SK-N-SH (cell line): ENCODE measurements at regions not wholly inside any gene's neighbourhood (a gene's known extent, or its start where the extent isn't known, plus 50 kb on each side); places are given as distances from the start of the nearest gene placed in this dataset.

Experiments
- CTCF ChIA-PET: fragments of 300-600, 350-600 bp; formaldehyde crosslinking; extraction: SDS; loops from one replicate; lab custom pipeline; 2021; lab: Yijun Ruan, JAX
- POLR2A ChIA-PET: fragments of 350-600 bp; sonication (Branson Sonifier 250); formaldehyde crosslinking; extraction: SDS; loops from one replicate; lab custom pipeline; 2020; ENCODE audit warnings: antibody characterized with exemption, inconsistent platforms; lab: Yijun Ruan, JAX
- DNase-seq: peaks from one replicate; pipeline ENCODE4 v3.0.0; 2012
- H2AFZ ChIP-seq: fragments of 200-600 bp; sonication (generic); 2 replicates; pipeline ENCODE4 v1.8.1; 2016; ENCODE audit warnings: antibody characterized with exemption, mild to moderate bottlenecking, low read depth
- H3F3A ChIP-seq: fragments of 200-600 bp; sonication (generic); replicated peaks from 2 replicates; pipeline ENCODE3; 2016; ENCODE audit warnings: antibody characterized with exemption, mild to moderate bottlenecking; ENCODE audit not compliant: insufficient read depth
- H3K27ac ChIP-seq, 2 experiments: fragments of 200-500 bp in 1 of 2; fragments of 200-600 bp in 1 of 2; sonication (Bioruptor generic) in 1 of 2; sonication (generic), shearing (Covaris generic) in 1 of 2; 2 replicates each; pipeline versions ENCODE4 v1.5.1 to v1.6.1; 2014 to 2016; ENCODE audit warnings: low read depth in 2 of 2, inconsistent platforms in 1 of 2, low read length in 1 of 2, mild to moderate bottlenecking in 1 of 2, mixed read lengths in 1 of 2
- H3K27me3 ChIP-seq: fragments of 200-600 bp; sonication (generic), shearing (Covaris generic); 2 replicates; pipeline ENCODE4 v1.6.1; 2016; ENCODE audit warnings: mixed run types; ENCODE audit not compliant: insufficient read depth
- H3K36me3 ChIP-seq, 2 experiments: fragments of 200-500 bp in 1 of 2; fragments of 200-600 bp in 1 of 2; sonication (Bioruptor generic) in 1 of 2; sonication (generic) in 1 of 2; replicated peaks in 1 of 2; 2 replicates each; pipeline versions ENCODE3 to v1.5.1; 2014 to 2016; ENCODE audit warnings: low read length in 1 of 2, mild to moderate bottlenecking in 1 of 2; ENCODE audit not compliant: insufficient read depth in 2 of 2, control insufficient read depth in 1 of 2
- H3K4me1 ChIP-seq, 2 experiments: fragments of 200-500 bp in 1 of 2; fragments of 200-600 bp in 1 of 2; sonication (Bioruptor generic) in 1 of 2; sonication (generic), shearing (Covaris generic) in 1 of 2; 2 replicates each; pipeline versions ENCODE4 v1.5.1 to v1.6.1; 2014 to 2016; ENCODE audit warnings: low read depth in 1 of 2, low read length in 1 of 2, mixed run types in 1 of 2; ENCODE audit not compliant: insufficient read depth in 2 of 2, control insufficient read depth in 1 of 2
- H3K4me2 ChIP-seq: fragments of 200-600 bp; sonication (generic), shearing (Covaris generic); 2 replicates; pipeline ENCODE4 v1.6.1; 2017; ENCODE audit warnings: mixed run types
- H3K4me3 ChIP-seq, 2 experiments: fragments of 200-500 bp in 1 of 2; fragments of 200-600 bp in 1 of 2; sonication (Bioruptor generic) in 1 of 2; sonication (generic), shearing (Covaris generic) in 1 of 2; 2 replicates each; pipeline versions ENCODE4 v1.5.1 to v1.8.1; 2014 to 2016; ENCODE audit warnings: low read depth in 2 of 2, inconsistent platforms in 1 of 2, low read length in 1 of 2, mild to moderate bottlenecking in 1 of 2, mixed read lengths in 1 of 2, moderate library complexity in 1 of 2
- H3K79me2 ChIP-seq: fragments of 200-600 bp; sonication (generic); 2 replicates; pipeline ENCODE4 v1.8.1; 2017; ENCODE audit warnings: mild to moderate bottlenecking; ENCODE audit not compliant: insufficient read depth
- H3K9ac ChIP-seq: fragments of 200-600 bp; sonication (generic); 2 replicates; pipeline ENCODE4 v1.6.1; 2017; ENCODE audit warnings: mixed run types
- H3K9me2 ChIP-seq: fragments of 200-600 bp; sonication (generic); 2 replicates; pipeline ENCODE4 v1.6.1; 2017; ENCODE audit warnings: mixed run types
- H3K9me3 ChIP-seq: fragments of 200-600 bp; sonication (generic); 2 replicates; pipeline ENCODE4 v1.6.1; 2017; ENCODE audit warnings: mixed run types, mild to moderate bottlenecking, moderate library complexity
- H4K20me1 ChIP-seq: fragments of 200-600 bp; sonication (generic); 2 replicates; pipeline ENCODE4 v1.6.1; 2017; ENCODE audit warnings: mild to moderate bottlenecking, mixed run types; ENCODE audit not compliant: insufficient read depth
- EZH2phosphoT487 ChIP-seq: fragments of 200-600 bp; sonication (generic); IDR thresholded peaks from 2 replicates; pipeline ENCODE4 v1.6.1; 2017; ENCODE audit warnings: low read depth, mixed run types, mild to moderate bottlenecking, antibody characterized with exemption, moderate library complexity, borderline replicate concordance
- FOSL2 ChIP-seq: IDR thresholded peaks from 2 replicates; pipeline ENCODE4 v1.4.0; 2012; ENCODE audit warnings: low read depth, mild to moderate bottlenecking, moderate library complexity, borderline replicate concordance
- JUND ChIP-seq: IDR thresholded peaks from 2 replicates; pipeline ENCODE4 v1.4.0; 2012
- NRF1 ChIP-seq: IDR thresholded peaks from 2 replicates; pipeline ENCODE4 v1.6.1; 2012; ENCODE audit warnings: low read depth, mild to moderate bottlenecking, low read length
- RAD21 ChIP-seq: IDR thresholded peaks from 2 replicates; pipeline ENCODE4 v1.6.1; 2012; ENCODE audit warnings: mild to moderate bottlenecking, low read length
- RXRA ChIP-seq: IDR thresholded peaks from 2 replicates; pipeline ENCODE4 v1.4.0; 2012; ENCODE audit warnings: low read depth, mild to moderate bottlenecking, borderline replicate concordance
- SIN3A ChIP-seq: IDR thresholded peaks from 2 replicates; pipeline ENCODE4 v1.6.1; 2012; ENCODE audit warnings: low read depth, mild to moderate bottlenecking, low read length, moderate library complexity, borderline replicate concordance
- SMC3 ChIP-seq: IDR thresholded peaks from 2 replicates; pipeline ENCODE4 v1.6.1; 2012; ENCODE audit warnings: low read depth, low read length, improper control_type of control experiment
- TEAD4 ChIP-seq: IDR thresholded peaks from 2 replicates; pipeline ENCODE4 v1.4.0; 2012; ENCODE audit warnings: mild to moderate bottlenecking, borderline replicate concordance; ENCODE audit not compliant: insufficient read depth
- YY1 ChIP-seq: IDR thresholded peaks from 2 replicates; pipeline ENCODE4 v1.4.0; 2012; ENCODE audit warnings: low read depth, mild to moderate bottlenecking
- WGBS: methylation state at CpG from one replicate; pipeline ENCODE4 v1.1.6; 2017; ENCODE audit warnings: low lambda C conversion rate; 5-methylcytosine and 5-hydroxymethylcytosine counted together
- TF ChIP-seq, protein P1 (sequence below): IDR thresholded peaks from 2 replicates; pipeline ENCODE4; 2012
- TF ChIP-seq, protein P2 (sequence below): fragments of 200-600 bp; sonication (generic); IDR thresholded peaks from 2 replicates; pipeline ENCODE4 v1.6.1; 2017; ENCODE audit warnings: antibody characterized with exemption, mild to moderate bottlenecking, moderate library complexity
- TF ChIP-seq, protein P3 (sequence below): IDR thresholded peaks from 2 replicates; pipeline ENCODE4 v1.4.0; 2012; ENCODE audit warnings: low read depth
- TF ChIP-seq, protein P4 (sequence below): fragments of 150-350 bp; IDR thresholded peaks from 2 replicates; pipeline ENCODE4 v1.6.1; 2016; ENCODE audit warnings: mild to moderate bottlenecking, low read depth, low read length
- TF ChIP-seq, protein P5 (sequence below): IDR thresholded peaks from 2 replicates; pipeline ENCODE4 v1.4.0; 2012; ENCODE audit warnings: low read depth, borderline replicate concordance

DNA sequence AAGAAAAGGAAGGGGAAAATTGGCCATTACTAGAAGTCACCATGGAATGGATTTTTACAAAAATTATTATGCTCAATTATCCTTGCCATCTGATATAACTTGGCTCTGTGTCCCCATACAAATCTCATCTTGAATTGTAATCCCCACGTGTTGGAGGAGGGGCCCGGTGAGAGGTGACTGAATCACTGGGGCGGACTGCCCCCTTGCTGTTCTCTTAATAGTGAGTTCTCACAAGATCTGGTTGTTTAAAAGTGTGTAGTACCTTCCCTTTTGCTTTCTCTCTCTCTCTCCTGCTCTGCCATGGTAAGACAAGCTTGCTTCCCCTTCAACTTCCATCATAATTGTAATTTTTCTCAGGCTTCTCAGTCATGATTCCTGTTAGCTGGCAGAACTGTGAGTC is 1023.6 kb downstream of the XPNPEP1 start:
- H3K27me3 ChIP-seq: no peaks in the 10 kb centered on the region
- no peaks in the 10 kb centered on the region for H3F3A ChIP-seq
- ChIA-PET POLR2A (no interaction called here), CTCF (no interaction called here)
- DNase-seq: no peak
- H3K4me3 ChIP-seq: no peak overlapping the region
- H3K9me3 ChIP-seq: no peaks in the 10 kb centered on the region
- H3K4me2 ChIP-seq: no peak overlapping the region
- no peaks in the 10 kb centered on the region for H3K79me2 ChIP-seq
- no peak overlapping the region for H3K9ac ChIP-seq
- H4K20me1 ChIP-seq: no peaks in the 10 kb centered on the region
- no peaks in the 10 kb centered on the region for H3K9me2 ChIP-seq
- H3K27ac ChIP-seq: peak overlapping the region in 1 of 2 experiments; percentile 48; a peak in 1 of 4 replicates
- 57% methylated on average over 3 of the region's 3 CpGs for WGBS
- TF ChIP-seq TEAD4: no peak
- TF ChIP-seq, protein P1, sequence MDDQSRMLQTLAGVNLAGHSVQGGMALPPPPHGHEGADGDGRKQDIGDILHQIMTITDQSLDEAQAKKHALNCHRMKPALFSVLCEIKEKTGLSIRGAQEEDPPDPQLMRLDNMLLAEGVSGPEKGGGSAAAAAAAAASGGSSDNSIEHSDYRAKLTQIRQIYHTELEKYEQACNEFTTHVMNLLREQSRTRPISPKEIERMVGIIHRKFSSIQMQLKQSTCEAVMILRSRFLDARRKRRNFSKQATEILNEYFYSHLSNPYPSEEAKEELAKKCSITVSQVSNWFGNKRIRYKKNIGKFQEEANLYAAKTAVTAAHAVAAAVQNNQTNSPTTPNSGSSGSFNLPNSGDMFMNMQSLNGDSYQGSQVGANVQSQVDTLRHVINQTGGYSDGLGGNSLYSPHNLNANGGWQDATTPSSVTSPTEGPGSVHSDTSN: peak; percentile 37; the same call in 1 of the 2 replicates
- peak; percentile 20; the same call in 1 of the 2 replicates for TF ChIP-seq RAD21
- H3K36me3 ChIP-seq: no peaks in the 10 kb centered on the region
- H2AFZ ChIP-seq: peak overlapping the region; percentile 30; the same call in 1 of the 2 replicates
- H3K4me1 ChIP-seq: peaks cover 6 to 14% of the 10 kb centered on the region in 2 experiments

DNA sequence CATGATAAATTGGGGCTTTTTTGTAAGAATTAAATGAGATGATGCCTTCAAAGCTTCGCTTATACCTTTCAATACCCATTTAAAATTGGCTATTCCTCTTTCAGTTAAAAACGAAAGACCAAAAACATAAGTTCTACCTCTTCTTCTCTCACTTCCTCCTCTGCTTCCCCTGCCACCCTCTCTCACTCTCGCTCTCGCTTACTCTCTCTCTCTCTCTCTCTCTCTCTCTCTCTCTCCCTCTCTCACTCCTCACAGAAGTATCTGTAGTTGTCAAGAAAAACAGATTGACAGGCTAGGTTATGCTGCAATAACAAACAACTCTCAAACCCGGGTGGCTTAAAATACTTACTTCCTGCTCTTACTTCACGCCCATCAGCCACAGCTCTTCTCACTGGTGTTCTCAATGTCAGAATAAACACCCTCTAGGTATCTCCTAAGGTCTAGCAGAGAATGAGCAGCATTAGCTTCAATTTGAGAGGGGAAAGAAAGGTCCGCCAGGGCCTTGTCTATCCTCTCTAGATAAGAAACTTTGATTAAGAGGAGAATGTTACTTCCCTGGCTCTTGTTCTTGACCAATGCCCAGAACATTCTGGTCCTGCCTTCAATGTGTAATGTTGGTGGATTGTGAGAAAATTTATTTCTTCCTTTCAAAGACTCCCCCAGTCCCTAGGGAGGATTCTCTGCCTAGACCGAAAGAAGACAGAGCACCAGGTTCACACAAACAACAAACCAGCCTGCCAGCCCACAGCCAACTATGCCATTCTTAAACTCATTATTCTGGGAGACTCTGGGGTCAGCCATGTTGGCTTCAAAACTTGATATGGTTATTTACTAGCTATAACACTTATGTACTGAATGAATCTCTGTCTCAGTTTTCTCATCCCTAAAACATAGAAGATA is 1028.7 kb downstream of the XPNPEP1 start:
- Histone ChIP-seq H3K4me3 (no peak overlapping the region), H3K27ac (no peak overlapping the region), H4K20me1 (no peaks in the 10 kb centered on the region), H3K36me3 (no peaks in the 10 kb centered on the region), H3K9me3 (no peaks in the 10 kb centered on the region), H3K9me2 (no peaks in the 10 kb centered on the region), H3F3A (no peaks in the 10 kb centered on the region), H3K27me3 (no peaks in the 10 kb centered on the region), H2AFZ (no peak overlapping the region), H3K4me2 (no peak overlapping the region), H3K79me2 (no peaks in the 10 kb centered on the region), H3K9ac (no peak overlapping the region), H3K4me1 (no peaks in the 10 kb centered on the region)
- POLR2A ChIA-PET: no interaction called here
- CTCF ChIA-PET: no interaction called here
- DNase-seq: no peak
- WGBS: 68% methylated on average over 8 of the region's 8 CpGs
- TF ChIP-seq, protein P2, sequence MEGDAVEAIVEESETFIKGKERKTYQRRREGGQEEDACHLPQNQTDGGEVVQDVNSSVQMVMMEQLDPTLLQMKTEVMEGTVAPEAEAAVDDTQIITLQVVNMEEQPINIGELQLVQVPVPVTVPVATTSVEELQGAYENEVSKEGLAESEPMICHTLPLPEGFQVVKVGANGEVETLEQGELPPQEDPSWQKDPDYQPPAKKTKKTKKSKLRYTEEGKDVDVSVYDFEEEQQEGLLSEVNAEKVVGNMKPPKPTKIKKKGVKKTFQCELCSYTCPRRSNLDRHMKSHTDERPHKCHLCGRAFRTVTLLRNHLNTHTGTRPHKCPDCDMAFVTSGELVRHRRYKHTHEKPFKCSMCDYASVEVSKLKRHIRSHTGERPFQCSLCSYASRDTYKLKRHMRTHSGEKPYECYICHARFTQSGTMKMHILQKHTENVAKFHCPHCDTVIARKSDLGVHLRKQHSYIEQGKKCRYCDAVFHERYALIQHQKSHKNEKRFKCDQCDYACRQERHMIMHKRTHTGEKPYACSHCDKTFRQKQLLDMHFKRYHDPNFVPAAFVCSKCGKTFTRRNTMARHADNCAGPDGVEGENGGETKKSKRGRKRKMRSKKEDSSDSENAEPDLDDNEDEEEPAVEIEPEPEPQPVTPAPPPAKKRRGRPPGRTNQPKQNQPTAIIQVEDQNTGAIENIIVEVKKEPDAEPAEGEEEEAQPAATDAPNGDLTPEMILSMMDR: no peak
- TF ChIP-seq EZH2phosphoT487 (no peak), NRF1 (no peak), YY1 (no peak), SMC3 (no peak), SIN3A (no peak), JUND (no peak), FOSL2 (no peak), TEAD4 (no peak), RXRA (no peak)
- TF ChIP-seq, protein P3, sequence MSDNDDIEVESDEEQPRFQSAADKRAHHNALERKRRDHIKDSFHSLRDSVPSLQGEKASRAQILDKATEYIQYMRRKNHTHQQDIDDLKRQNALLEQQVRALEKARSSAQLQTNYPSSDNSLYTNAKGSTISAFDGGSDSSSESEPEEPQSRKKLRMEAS: no peak
- TF ChIP-seq, protein P4, sequence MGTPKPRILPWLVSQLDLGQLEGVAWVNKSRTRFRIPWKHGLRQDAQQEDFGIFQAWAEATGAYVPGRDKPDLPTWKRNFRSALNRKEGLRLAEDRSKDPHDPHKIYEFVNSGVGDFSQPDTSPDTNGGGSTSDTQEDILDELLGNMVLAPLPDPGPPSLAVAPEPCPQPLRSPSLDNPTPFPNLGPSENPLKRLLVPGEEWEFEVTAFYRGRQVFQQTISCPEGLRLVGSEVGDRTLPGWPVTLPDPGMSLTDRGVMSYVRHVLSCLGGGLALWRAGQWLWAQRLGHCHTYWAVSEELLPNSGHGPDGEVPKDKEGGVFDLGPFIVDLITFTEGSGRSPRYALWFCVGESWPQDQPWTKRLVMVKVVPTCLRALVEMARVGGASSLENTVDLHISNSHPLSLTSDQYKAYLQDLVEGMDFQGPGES: no peak
- TF ChIP-seq, protein P5, sequence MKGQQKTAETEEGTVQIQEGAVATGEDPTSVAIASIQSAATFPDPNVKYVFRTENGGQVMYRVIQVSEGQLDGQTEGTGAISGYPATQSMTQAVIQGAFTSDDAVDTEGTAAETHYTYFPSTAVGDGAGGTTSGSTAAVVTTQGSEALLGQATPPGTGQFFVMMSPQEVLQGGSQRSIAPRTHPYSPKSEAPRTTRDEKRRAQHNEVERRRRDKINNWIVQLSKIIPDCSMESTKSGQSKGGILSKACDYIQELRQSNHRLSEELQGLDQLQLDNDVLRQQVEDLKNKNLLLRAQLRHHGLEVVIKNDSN: no peak
